Activated naive CD4-positive, alpha-beta T cell treated with anti-CD3 and anti-CD28 coated beads for 36 hours (primary cell): ENCODE measurements at regions not wholly inside any gene's neighbourhood (a gene's known extent, or its start where the extent isn't known, plus 50 kb on each side); places are given as distances from the start of the nearest gene placed in this dataset.
"Not testable (repeated sequence)": the region's sequence is repeated elsewhere in the genome, so short reads cannot be mapped to it uniquely, and the experiment has no call there.

ENCODE experiments used
- CTCF ChIA-PET: fragments of 350-600 bp; sonication (Branson Sonifier 250); formaldehyde crosslinking; loops from one replicate; lab custom pipeline; 2021; ENCODE audit warnings: antibody characterized with exemption; lab: Charles Lee
- DNase-seq: peaks from one replicate; pipeline ENCODE4 v3.0.0-alpha.2; 2020
- H3K27ac Mint-ChIP-seq: one replicate; pipeline ENCODE4 v1.8.0; 2021; ENCODE audit warnings: mild to moderate bottlenecking, mixed read lengths
- H3K27me3 Mint-ChIP-seq: one replicate; pipeline ENCODE4 v1.8.0; 2021; ENCODE audit warnings: low read depth, mixed read lengths
- H3K36me3 Mint-ChIP-seq: one replicate; pipeline ENCODE4 v1.8.0; 2021; ENCODE audit warnings: low read depth, mixed read lengths
- H3K4me1 Mint-ChIP-seq: one replicate; pipeline ENCODE4 v1.8.0; 2021; ENCODE audit warnings: low read depth, mixed read lengths
- H3K4me3 Mint-ChIP-seq: one replicate; pipeline ENCODE4 v1.8.0; 2021; ENCODE audit warnings: mild to moderate bottlenecking, moderate library complexity, mixed read lengths
- H3K9me3 Mint-ChIP-seq: one replicate; pipeline ENCODE4 v1.8.0; 2021; ENCODE audit warnings: mixed read lengths
- intact Hi-C: fragments of 100-400 bp; cut with micrococcal nuclease; formaldehyde crosslinking; loops from one replicate; pipeline ENCODE4 v1.15.1; 2023

DNA sequence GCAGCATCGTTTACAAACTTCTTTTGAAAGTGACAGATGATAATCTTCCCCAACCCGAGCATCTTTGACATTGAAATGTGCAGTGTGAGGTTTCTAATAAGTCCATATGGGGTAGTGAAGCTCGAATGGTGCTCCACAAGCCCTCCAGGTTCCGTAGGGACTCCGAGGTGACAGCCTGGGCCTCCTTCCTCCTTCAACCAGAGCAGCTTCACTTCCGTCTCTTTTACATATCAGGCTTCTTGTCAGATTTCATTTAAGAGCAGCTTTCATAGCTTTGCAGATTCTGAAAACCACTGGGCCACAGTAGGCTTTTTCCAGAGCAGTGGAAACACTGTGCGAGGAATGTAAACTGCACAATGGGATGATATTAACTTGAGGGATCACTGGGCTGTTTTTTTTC is 103.6 kb upstream of the CPM start:
- no peak overlapping the region for H3K27ac Mint-ChIP-seq
- no peaks in the 10 kb centered on the region for H3K36me3 Mint-ChIP-seq
- no peak overlapping the region for H3K4me3 Mint-ChIP-seq
- no peaks in the 10 kb centered on the region for H3K9me3 Mint-ChIP-seq
- no peak for DNase-seq
- intact Hi-C loops = no loop called here
- no peaks in the 10 kb centered on the region for H3K4me1 Mint-ChIP-seq
- peaks cover 9% of the 10 kb centered on the region for H3K27me3 Mint-ChIP-seq
- CTCF ChIA-PET = no interaction called here

DNA sequence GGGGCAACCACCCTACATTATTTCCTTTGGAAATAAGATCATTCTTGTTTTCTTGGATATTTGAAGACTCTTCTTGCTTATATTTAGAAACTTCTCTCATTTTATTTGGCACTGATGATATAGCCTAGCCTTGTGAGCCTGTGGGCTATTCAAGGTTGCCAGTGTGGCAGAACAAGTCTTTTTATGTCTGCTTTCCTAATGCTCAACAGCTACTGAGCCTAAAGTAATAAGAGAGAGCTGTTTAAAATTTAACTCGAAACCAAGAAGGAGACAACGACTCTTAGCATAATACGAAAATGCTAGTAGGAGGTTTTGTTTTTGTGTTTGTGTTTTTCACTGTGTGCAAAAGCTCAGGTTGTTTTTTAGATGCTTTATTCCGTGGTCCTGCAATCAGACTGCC is 104.0 kb upstream of the CPM start:
- intact Hi-C loops = no loop called here
- CTCF ChIA-PET = interaction anchor here (0.6 kb wide), 1 partner anchor 162 kb away, joined by 3 read pairs; no protein-coding TSS in a partner anchor
- peaks cover 10% of the 10 kb centered on the region for H3K27me3 Mint-ChIP-seq
- H3K4me3 Mint-ChIP-seq = no peak overlapping the region
- H3K4me1 Mint-ChIP-seq = no peaks in the 10 kb centered on the region
- H3K36me3 Mint-ChIP-seq = no peaks in the 10 kb centered on the region
- DNase-seq = no peak
- H3K9me3 Mint-ChIP-seq = no peaks in the 10 kb centered on the region
- H3K27ac Mint-ChIP-seq = no peak overlapping the region

DNA sequence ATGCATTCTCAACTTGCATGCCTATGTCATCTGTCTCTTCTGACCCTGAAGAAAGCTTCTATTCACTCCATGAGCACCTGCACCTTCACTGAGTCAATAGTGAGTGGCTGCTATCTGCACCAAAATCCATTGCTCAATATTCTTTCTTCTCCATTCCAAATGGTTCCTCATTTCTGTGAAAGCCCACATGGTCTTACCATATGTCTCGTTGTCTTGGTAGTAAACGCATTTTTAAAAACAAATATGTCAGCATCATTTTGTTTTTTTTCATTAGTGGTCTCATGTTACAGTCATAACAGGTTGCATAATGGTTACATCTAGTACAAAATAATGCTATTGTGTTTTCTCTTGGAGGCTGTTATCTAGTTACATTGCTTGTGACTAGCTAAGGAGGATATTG is 106.9 kb upstream of the CPM start:
- H3K27me3 Mint-ChIP-seq = peaks cover 8% of the 10 kb centered on the region
- peaks cover 1% of the 10 kb centered on the region for H3K4me1 Mint-ChIP-seq
- no peaks in the 10 kb centered on the region for H3K36me3 Mint-ChIP-seq
- intact Hi-C loops = no loop called here
- H3K27ac Mint-ChIP-seq = no peak overlapping the region
- CTCF ChIA-PET = interaction anchor here (0.6 kb wide), 1 partner anchor 93 kb away, joined by 3 read pairs; no protein-coding TSS in a partner anchor
- no peaks in the 10 kb centered on the region for H3K9me3 Mint-ChIP-seq
- no peak for DNase-seq
- H3K4me3 Mint-ChIP-seq = no peak overlapping the region

DNA sequence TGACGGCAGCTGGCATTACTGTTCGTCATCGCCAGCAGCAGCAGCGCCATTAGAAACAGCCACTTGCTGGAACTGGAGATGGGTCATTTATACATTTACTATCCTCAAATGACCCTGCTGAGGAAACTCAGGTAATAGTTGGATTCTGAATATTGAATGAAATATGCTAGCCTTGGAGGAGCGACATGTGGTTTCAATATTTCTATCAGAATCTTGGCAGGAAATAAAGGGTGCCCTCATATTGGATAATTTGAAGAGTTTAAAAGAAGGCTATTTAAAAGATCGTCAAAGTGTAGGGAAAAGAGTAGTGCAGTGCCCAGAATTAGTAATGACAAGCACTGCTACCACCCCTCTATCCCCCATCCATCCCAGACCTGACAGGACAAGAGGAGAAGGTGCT is 109.6 kb upstream of the CPM start:
- no peak for DNase-seq
- H3K4me3 Mint-ChIP-seq = no peak overlapping the region
- no peaks in the 10 kb centered on the region for H3K36me3 Mint-ChIP-seq
- H3K27ac Mint-ChIP-seq = no peak overlapping the region
- H3K27me3 Mint-ChIP-seq = peaks cover 9% of the 10 kb centered on the region
- intact Hi-C loops = no loop called here
- CTCF ChIA-PET = interaction anchor here (0.6 kb wide), 1 partner anchor 62 kb away, joined by 4 read pairs; no protein-coding TSS in a partner anchor
- H3K9me3 Mint-ChIP-seq = no peaks in the 10 kb centered on the region
- peaks cover 2% of the 10 kb centered on the region for H3K4me1 Mint-ChIP-seq

DNA sequence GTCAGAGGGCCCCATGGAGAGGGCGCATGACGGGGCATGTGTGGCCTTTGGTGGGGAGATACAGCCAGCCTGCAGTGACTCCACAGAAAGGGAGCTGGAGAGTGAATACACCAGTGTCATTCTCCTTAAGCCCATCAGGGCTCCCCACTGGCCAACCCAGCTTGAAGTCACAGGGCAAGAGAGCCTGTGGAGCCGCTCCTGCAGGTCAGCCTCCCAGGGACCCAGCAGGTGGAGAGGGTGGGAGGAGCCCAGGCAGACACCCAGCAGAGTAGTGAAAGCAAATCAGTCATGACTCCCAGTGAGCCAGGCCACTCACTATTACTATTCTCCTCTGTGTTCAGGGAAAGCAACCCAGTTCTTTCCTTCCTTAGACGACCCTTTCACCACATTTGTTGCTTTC is 110.0 kb upstream of the CPM start:
- CTCF ChIA-PET = no interaction called here
- H3K4me1 Mint-ChIP-seq = peaks cover 2% of the 10 kb centered on the region
- H3K27ac Mint-ChIP-seq = no peak overlapping the region
- H3K4me3 Mint-ChIP-seq = no peak overlapping the region
- peaks cover 9% of the 10 kb centered on the region for H3K27me3 Mint-ChIP-seq
- H3K9me3 Mint-ChIP-seq = no peaks in the 10 kb centered on the region
- intact Hi-C loops = no loop called here
- DNase-seq = no peak
- no peaks in the 10 kb centered on the region for H3K36me3 Mint-ChIP-seq

DNA sequence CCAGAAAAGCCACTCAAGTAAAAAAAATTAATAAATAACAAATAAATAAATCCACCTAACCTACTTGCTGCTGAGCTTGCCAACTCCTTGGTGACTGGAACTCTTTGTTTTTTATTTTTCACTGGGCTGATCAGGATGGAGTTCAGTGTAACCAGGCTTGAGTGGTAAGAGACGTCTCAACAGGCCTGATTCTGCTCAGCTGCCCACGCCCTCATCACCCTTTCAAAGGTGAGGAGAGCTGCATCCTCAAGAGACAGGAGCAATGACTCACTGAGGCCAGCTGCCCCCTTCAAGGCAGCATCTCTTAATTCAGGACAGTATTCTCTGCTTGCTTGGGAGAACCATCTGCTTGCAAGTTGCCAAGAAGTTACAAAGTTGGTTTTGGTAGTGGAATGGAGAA is 111.9 kb upstream of the CPM start:
- CTCF ChIA-PET = interaction anchor here (0.6 to 1.2 kb wide), 3 partner anchors 13 to 23 kb away, joined by 3 to 4 read pairs (median 3); no protein-coding TSS in a partner anchor
- intact Hi-C loops = no loop called here
- peaks cover 13% of the 10 kb centered on the region for H3K27me3 Mint-ChIP-seq
- no peak overlapping the region for H3K4me3 Mint-ChIP-seq
- no peaks in the 10 kb centered on the region for H3K9me3 Mint-ChIP-seq
- no peaks in the 10 kb centered on the region for H3K36me3 Mint-ChIP-seq
- H3K27ac Mint-ChIP-seq = no peak overlapping the region
- H3K4me1 Mint-ChIP-seq = peaks cover 2% of the 10 kb centered on the region
- DNase-seq = no peak

DNA sequence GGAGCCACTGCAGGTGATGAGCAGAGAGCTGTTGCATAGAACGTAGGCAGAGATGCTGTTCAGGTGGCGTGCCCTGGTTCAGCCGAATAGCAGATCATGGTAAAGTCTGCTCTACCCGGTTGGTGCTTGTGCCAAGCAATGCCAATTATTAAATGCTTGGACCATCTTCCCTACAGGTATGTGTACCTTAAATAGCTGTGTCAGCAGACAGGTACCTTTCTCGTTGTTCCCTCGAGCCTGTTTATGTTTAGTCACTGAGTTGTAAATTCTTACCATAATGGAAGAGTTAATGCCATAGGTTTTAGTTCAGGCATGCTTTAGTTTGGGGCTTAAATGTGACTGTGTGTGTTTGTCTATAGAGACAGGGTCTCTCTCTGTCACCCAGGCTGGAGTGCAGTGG is 112.5 kb upstream of the CPM start:
- Mint-ChIP-seq H3K4me3 (no peak overlapping the region), H3K9me3 (no peaks in the 10 kb centered on the region), H3K27me3 (peaks cover 13% of the 10 kb centered on the region), H3K27ac (no peak overlapping the region), H3K4me1 (peaks cover 2% of the 10 kb centered on the region), H3K36me3 (no peaks in the 10 kb centered on the region)
- no peak for DNase-seq
- CTCF ChIA-PET = interaction anchor here (0.6 to 1.2 kb wide), 2 partner anchors 13 to 19 kb away, joined by 3 read pairs; no protein-coding TSS in a partner anchor
- intact Hi-C loops = no loop called here

DNA sequence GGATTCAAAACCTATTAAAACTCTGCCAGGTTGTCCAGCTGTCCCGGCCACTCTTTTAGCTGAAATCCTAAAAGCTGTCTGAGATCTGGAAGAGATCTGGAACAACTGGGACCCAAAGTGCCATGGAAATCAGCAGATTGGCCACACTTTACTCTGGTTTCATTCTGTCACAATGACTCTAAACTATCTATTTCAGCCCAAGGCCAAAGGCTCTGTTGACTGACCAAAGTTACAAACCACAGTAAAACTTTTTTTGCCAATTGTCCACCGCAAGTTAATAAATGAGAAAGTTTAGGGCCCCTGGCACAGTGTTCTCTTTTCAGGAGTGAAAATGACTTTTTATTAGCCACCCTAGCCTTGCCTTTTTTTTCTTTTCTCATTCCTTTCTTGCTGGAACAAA is 113.4 kb upstream of the CPM start:
- no peak overlapping the region for H3K4me3 Mint-ChIP-seq
- DNase-seq = no peak
- intact Hi-C loops = no loop called here
- H3K36me3 Mint-ChIP-seq = no peaks in the 10 kb centered on the region
- peaks cover 4% of the 10 kb centered on the region for H3K4me1 Mint-ChIP-seq
- CTCF ChIA-PET = interaction anchor here (0.7 kb wide), 1 partner anchor 39 kb away, joined by 3 read pairs; no protein-coding TSS in a partner anchor
- H3K27ac Mint-ChIP-seq = no peak overlapping the region
- H3K9me3 Mint-ChIP-seq = no peaks in the 10 kb centered on the region
- H3K27me3 Mint-ChIP-seq = peaks cover 16% of the 10 kb centered on the region

DNA sequence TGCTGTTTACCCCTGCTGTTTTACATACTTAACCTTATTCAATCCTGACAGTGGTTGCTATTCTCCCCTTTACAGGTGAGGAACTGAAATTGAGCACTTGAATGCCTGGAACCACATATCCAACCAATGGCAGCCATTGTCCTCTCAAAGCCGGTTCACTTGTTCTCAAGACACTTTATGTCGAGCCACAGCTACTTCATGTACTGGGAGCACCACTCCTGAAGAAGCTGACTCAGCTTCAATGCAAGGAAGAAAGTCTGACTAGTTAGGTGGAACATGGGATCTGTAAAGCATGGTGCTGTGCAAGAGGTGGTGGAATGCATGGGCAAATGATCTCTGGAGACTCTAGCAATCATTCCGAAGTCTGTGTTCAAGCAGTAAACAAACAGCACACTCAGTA is 113.9 kb upstream of the CPM start:
- no peak overlapping the region for H3K4me3 Mint-ChIP-seq
- H3K27ac Mint-ChIP-seq = no peak overlapping the region
- H3K27me3 Mint-ChIP-seq = peaks cover 16% of the 10 kb centered on the region
- H3K4me1 Mint-ChIP-seq = peaks cover 7% of the 10 kb centered on the region
- intact Hi-C loops = no loop called here
- H3K36me3 Mint-ChIP-seq = no peaks in the 10 kb centered on the region
- DNase-seq = no peak
- H3K9me3 Mint-ChIP-seq = no peaks in the 10 kb centered on the region
- CTCF ChIA-PET = interaction anchor here (1.1 kb wide), 1 partner anchor 49 kb away, joined by 3 read pairs; no protein-coding TSS in a partner anchor

DNA sequence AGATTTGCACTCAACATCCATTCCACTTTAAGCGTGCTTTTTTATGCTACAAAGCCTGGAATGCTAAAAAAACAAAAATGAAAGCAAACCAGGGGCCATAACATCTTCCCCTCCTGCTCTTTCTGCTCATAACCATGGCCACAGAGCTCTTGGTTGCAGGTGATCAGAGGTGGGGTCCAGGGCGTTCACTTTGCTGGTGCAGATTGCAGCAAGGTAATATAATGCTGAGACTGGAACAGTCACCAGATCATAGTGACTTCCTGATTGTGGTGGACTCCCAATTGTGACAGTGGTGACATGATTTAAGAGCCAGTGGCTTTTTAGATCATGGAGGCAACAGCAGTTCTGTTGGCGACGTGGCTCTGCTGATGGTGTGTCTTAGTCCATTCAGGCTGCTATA is 115.0 kb upstream of the CPM start:
- H3K4me1 Mint-ChIP-seq = peaks cover 16% of the 10 kb centered on the region
- H3K36me3 Mint-ChIP-seq = no peaks in the 10 kb centered on the region
- no peak overlapping the region for H3K4me3 Mint-ChIP-seq
- H3K9me3 Mint-ChIP-seq = no peaks in the 10 kb centered on the region
- no peak for DNase-seq
- intact Hi-C loops = no loop called here
- no peak overlapping the region for H3K27ac Mint-ChIP-seq
- H3K27me3 Mint-ChIP-seq = peaks cover 14% of the 10 kb centered on the region
- CTCF ChIA-PET = interaction anchor here (1.1 kb wide), 1 partner anchor 50 kb away, joined by 3 read pairs; no protein-coding TSS in a partner anchor

DNA sequence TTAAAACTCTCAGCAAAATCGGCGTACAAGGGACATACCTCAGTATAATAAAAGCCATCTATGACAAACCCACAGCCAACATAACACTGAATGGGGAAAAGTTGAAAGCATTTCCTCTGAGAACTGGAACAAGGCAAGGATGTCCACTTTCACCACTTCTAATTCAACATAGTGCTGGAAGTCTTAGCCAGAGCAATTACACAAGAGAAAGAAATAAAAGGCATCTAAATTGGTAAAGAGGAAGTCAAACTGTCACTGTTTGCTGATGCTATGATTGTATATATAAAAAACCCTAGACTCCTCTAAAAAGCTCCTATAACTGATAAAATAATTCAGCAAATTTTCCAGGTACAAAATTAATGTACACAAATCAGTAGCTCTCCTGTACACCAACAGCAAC is 116.9 kb upstream of the CPM start:
- H3K27me3 Mint-ChIP-seq = peaks cover 14% of the 10 kb centered on the region
- H3K4me1 Mint-ChIP-seq = peaks cover 28% of the 10 kb centered on the region
- H3K9me3 Mint-ChIP-seq, DNase-seq, H3K27ac Mint-ChIP-seq, H3K4me3 Mint-ChIP-seq, H3K36me3 Mint-ChIP-seq, intact Hi-C loops: not testable (repeated sequence)
- CTCF ChIA-PET = interaction anchor here (1.5 kb wide), 1 partner anchor 219 kb away, joined by 3 read pairs; no protein-coding TSS in a partner anchor

DNA sequence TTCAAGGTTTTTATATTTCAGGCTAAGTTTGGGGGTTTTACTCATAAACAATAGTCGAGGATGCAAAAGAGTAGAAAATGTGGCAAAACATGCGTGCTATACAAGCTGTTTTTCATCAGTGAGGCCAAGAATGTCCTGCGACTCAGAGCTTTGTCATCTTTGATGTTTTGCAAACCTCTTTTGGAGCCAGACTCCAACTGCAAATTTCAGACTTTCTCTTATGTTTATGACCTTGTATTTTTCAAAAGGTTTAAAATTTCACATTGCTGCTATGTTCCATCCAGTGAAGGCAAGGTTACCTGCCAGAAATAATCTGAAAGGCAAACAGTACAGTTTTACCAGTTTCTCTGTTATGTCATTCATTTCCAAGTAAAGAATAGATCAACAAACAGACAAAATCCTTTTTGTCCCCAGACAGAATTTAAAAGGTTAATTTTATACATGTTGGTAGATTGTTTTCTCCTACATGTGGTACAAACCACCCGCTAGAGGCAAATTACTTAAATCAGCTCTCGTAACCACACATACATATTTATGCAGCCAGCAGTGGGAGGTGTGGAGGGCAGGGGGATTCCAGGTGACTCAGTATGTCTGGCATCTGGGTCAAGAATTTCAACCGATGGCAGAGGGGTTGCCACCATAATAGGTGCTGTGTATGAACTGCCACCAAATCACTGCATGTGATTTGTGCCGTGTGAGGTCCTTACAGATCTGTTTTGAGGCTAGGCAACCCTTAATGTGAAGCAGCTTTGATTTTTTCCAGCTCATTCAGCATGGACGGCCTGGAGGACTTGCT is 119.8 kb upstream of the CPM start:
- intact Hi-C loops = loop anchor here (1.0 kb wide), 3 partner anchors 15 to 90 kb away; no protein-coding TSS in a partner anchor
- Mint-ChIP-seq H3K4me3 (no peak overlapping the region), H3K36me3 (no peaks in the 10 kb centered on the region), H3K27me3 (peaks cover 12% of the 10 kb centered on the region), H3K4me1 (peaks cover 32% of the 10 kb centered on the region), H3K27ac (peak overlapping the region; percentile 77), H3K9me3 (no peaks in the 10 kb centered on the region)
- CTCF ChIA-PET = interaction anchor here (1.0 to 2.5 kb wide), 5 partner anchors 9 to 223 kb away, joined by 3 to 8 read pairs (median 4); no protein-coding TSS in a partner anchor
- DNase-seq = peak; percentile 87
